Gastrocnemius medialis (tissue), 4 donors: ENCODE measurements at regions not wholly inside any gene's neighbourhood (a gene's known extent, or its start where the extent isn't known, plus 50 kb on each side); places are given as distances from the start of the nearest gene placed in this dataset.

Source experiments
- POLR2A ChIP-seq, 2 donors: fragments of 450-650 bp; IDR thresholded peaks; one replicate each; pipeline ENCODE4 v1.6.1; 2017; ENCODE audit warnings: antibody characterized with exemption in 2 of 2, mild to moderate bottlenecking in 2 of 2, moderate library complexity in 2 of 2
- TF ChIP-seq, protein P1 (sequence below), 5 experiments: fragments of 450-650 bp in 3 of 5; fragments of 200-600 bp in 2 of 5; sonication (generic) in 2 of 5; IDR thresholded peaks in 4 of 5; conservative IDR thresholded peaks in 1 of 5; 1 replicate in 4 of 5; 2 replicates in 1 of 5; pipeline ENCODE4 v1.5.1; 2016 to 2019; ENCODE audit warnings: antibody characterized with exemption in 5 of 5, mild to moderate bottlenecking in 3 of 5, moderate library complexity in 3 of 5

GRCh38 chr20:10761786-10762185 lies 88.0 kb upstream of the JAG1 start:
- TF ChIP-seq, protein P1, sequence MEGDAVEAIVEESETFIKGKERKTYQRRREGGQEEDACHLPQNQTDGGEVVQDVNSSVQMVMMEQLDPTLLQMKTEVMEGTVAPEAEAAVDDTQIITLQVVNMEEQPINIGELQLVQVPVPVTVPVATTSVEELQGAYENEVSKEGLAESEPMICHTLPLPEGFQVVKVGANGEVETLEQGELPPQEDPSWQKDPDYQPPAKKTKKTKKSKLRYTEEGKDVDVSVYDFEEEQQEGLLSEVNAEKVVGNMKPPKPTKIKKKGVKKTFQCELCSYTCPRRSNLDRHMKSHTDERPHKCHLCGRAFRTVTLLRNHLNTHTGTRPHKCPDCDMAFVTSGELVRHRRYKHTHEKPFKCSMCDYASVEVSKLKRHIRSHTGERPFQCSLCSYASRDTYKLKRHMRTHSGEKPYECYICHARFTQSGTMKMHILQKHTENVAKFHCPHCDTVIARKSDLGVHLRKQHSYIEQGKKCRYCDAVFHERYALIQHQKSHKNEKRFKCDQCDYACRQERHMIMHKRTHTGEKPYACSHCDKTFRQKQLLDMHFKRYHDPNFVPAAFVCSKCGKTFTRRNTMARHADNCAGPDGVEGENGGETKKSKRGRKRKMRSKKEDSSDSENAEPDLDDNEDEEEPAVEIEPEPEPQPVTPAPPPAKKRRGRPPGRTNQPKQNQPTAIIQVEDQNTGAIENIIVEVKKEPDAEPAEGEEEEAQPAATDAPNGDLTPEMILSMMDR (IDR thresholded peaks at IDR 0.05 in 4 of 5, conservative IDR thresholded peaks at IDR 0.05 in 1 of 5), result no peak
- no peak for TF ChIP-seq POLR2A (IDR thresholded peaks at IDR 0.05)
